Stimulated activated naive CD8-positive, alpha-beta T cell treated with anti-CD3 and anti-CD28 coated beads, Interleukin-15, amount 100 ng/mL, for 72 hours (primary cell): ENCODE measurements at regions not wholly inside any gene's neighbourhood (a gene's known extent, or its start where the extent isn't known, plus 50 kb on each side); places are given as distances from the start of the nearest gene placed in this dataset.
"Not testable (repeated sequence)": the region's sequence is repeated elsewhere in the genome, so short reads cannot be mapped to it uniquely, and the experiment has no call there.

Source experiments
- ATAC-seq: fragments of 150-1000 bp; cut with Tn5 transposase; 2 replicates; pipeline ENCODE4 v1.10.0; 2021; ENCODE audit warnings: mild to moderate bottlenecking, moderate library complexity
- DNase-seq, 2 donors: peaks; one replicate each; pipeline ENCODE4 v3.0.0; 2021 to 2022
- H3K27ac Mint-ChIP-seq, 2 donors: one replicate each; pipeline ENCODE4 v1.8.0; 2022; ENCODE audit warnings: mild to moderate bottlenecking in 2 of 2, mixed read lengths in 2 of 2, moderate library complexity in 2 of 2
- H3K27me3 Mint-ChIP-seq: one replicate; pipeline ENCODE4 v1.8.0; 2022; ENCODE audit warnings: mixed read lengths
- H3K4me1 Mint-ChIP-seq: one replicate; pipeline ENCODE4 v1.8.0; 2022; ENCODE audit warnings: mild to moderate bottlenecking, mixed read lengths
- H3K4me3 Mint-ChIP-seq, 2 donors: one replicate each; pipeline ENCODE4 v1.8.0; 2022; ENCODE audit warnings: mild to moderate bottlenecking in 2 of 2, mixed read lengths in 2 of 2, moderate library complexity in 1 of 2
- H3K9me3 Mint-ChIP-seq, 2 donors: one replicate each; pipeline ENCODE4 v1.8.0; 2022; ENCODE audit warnings: mixed read lengths in 2 of 2

DNA sequence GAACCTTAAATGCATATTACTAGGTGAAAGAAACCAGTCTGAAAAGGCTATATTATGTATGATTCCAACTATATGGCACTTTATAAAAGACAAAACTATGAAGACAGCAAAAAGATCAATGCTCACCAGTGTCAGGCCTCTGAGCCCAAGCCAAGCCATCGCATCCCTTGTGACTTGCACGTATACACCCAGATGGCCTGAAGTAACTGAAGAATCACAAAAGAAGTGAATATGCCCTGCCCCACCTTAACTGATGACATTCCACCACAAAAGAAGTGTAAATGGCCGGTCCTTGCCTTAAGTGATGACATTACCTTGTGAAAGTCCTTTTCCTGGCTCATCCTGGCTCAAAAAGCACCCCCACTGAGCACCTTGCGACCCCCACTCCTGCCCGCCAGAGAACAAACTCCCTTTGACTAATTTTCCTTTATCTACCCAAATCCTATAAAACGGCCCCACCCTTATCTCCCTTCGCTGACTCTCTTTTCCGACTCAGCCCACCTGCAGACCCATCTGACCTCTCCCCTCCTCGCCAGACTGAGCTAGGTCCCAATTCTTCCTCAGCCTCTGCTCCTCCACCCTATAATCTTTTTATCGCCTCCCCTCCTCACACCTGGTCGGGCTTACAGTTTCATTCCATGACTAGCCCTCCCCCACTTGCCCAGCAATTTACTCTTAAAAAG is 1239.5 kb downstream of the OLFM4 start:
- not testable (repeated sequence) for ATAC-seq, H3K4me1 Mint-ChIP-seq, H3K27me3 Mint-ChIP-seq, H3K27ac Mint-ChIP-seq, DNase-seq, H3K4me3 Mint-ChIP-seq
- peaks cover 9 to 35% of the 10 kb centered on the region in 2 donors for H3K9me3 Mint-ChIP-seq

DNA sequence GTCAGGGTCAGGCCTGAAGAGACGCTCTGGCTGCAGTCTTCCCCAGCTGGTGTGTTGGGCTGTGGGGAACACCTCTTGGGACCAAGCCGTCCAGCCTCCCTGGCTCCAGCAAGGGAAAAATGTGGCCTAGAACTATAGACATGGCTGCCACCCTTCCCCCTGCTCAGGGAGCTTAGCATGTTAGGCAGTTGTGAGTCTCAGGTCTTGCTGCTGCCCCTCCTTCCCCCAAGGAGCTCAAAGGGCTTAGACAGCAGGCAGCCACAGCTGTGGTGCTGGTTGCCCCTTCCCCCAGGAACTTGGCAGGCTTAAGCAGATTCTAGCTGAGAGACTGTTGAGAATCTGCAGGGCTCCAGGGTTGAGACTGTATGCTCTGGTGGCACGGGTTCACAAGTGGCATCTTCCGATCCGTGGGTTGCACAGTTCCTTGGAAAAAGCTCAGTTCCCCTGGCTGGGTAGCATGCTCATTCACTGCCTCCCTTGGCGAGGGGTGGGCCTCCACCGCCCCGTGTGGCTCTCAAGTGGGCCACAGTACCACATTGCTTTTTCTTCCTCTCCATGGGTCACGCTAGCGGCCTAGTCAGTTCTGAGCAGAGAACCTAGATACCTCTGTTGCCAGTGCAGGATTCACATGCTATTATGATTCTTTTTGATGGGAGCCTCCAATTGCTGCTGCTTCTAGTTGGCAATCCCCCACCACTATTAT is 1258.6 kb downstream of the OLFM4 start:
- Mint-ChIP-seq H3K4me1 (no peaks in the 10 kb centered on the region), H3K27me3 (no peaks in the 10 kb centered on the region), H3K27ac (no peak overlapping the region), H3K4me3 (no peak overlapping the region), H3K9me3 (peaks cover 16 to 40% of the 10 kb centered on the region in 2 donors)
- DNase-seq (no peak), ATAC-seq (no peak)

DNA sequence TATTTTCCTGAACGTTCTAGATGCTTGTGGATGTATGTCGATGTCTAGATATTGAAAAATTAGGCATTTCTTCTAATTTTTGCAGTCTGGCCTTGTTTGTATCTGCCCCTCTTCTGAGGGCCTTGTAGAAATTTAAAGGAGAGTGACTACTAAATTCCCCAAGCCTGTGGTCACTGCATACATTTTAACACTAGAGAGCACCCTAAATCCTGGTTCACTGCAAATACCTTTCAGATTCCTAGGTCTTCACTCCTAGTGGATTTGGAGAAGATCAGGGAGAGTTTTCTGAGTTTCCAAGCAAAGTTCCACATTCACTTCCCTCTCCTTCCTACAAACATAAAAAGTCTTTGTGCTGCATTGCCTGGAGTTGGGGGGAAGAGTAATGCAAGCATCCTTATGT is 1272.5 kb downstream of the OLFM4 start:
- ATAC-seq (no peak), DNase-seq (no peak)
- no peak overlapping the region for H3K4me3 Mint-ChIP-seq
- H3K9me3 Mint-ChIP-seq, result peaks cover 21 to 31% of the 10 kb centered on the region in 2 donors
- H3K27me3 Mint-ChIP-seq, result no peaks in the 10 kb centered on the region
- no peak overlapping the region for H3K27ac Mint-ChIP-seq
- no peaks in the 10 kb centered on the region for H3K4me1 Mint-ChIP-seq

DNA sequence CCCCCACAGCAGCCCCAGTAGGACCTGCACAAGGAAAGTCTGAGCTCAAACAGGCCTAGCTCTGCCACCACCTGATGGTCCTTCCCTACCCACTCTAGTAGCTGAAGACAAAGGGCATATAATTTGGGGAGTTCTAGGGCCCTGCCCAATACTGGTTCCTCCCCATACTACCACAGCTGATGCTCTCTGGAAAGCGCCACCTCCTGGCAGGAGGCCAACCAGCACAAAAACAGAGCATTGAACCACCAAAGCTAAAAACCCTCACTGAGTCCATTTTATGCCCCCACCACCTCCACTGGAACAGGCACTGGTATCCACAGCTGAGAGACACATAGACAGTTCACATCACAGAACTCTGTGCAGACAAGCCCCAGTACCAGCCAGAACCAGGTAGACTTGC is 1276.8 kb downstream of the OLFM4 start:
- H3K9me3 Mint-ChIP-seq, result peaks cover 18 to 30% of the 10 kb centered on the region in 2 donors
- H3K27ac Mint-ChIP-seq, result no peak overlapping the region

DNA sequence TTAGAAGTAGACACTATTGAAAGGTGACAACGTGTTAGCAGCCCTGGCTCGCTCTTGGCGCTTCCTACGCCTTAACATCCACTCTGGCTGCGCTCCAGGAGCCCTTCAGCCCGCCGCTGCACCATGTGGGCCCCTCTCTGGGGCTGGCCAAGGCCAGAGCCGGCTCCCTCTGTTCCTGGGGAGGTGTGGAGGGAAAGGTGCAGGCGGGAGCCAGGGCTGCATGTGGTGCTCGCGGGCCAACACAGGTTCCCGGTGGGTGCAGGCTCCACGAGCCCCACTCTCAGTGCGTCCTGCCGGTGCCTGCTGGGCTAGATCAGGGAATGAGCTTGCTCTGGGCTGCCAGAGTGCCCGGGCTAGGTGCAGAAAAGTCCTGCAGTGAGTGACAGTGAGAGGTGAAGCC is 1284.3 kb downstream of the OLFM4 start:
- Mint-ChIP-seq H3K27ac (no peak overlapping the region), H3K27me3 (no peaks in the 10 kb centered on the region), H3K4me3 (no peak overlapping the region), H3K4me1 (no peaks in the 10 kb centered on the region), H3K9me3 (peaks cover 21 to 22% of the 10 kb centered on the region in 2 donors)
- no peak for DNase-seq
- no peak for ATAC-seq

More for the DNA sequence above, 1276.8 kb downstream of the OLFM4 start:
- H3K27me3 Mint-ChIP-seq, result no peaks in the 10 kb centered on the region
- DNase-seq, result no peak
- no peaks in the 10 kb centered on the region for H3K4me1 Mint-ChIP-seq
- ATAC-seq, result no peak
- H3K4me3 Mint-ChIP-seq, result no peak overlapping the region

DNA sequence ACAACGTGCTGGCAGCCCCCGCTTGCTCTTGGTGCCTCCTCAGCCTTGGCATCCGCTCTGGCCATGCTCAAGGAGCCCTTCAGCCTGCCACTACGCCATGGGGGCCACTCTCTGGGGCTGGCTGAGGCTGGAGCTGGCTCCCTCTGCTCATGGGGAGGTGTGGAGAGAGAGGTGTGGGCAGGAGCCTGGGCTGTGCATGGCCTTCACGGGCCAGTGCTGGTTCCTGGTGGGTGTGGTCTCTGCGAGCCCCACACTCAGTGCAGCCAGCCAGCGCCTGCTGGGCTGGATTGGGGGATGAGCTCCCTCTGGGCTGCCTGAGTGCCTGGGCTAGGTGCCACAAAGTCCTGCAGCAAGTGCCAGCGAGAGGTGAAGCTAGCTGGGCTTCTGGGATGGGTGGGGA is 1289.1 kb downstream of the OLFM4 start:
- H3K27ac Mint-ChIP-seq, result no peak overlapping the region
- H3K27me3 Mint-ChIP-seq, result no peaks in the 10 kb centered on the region
- ATAC-seq (peak; percentile 35), DNase-seq (no peak)
- H3K4me1 Mint-ChIP-seq, result no peaks in the 10 kb centered on the region
- H3K9me3 Mint-ChIP-seq, result peaks cover 11 to 30% of the 10 kb centered on the region in 2 donors
- H3K4me3 Mint-ChIP-seq, result no peak overlapping the region

DNA sequence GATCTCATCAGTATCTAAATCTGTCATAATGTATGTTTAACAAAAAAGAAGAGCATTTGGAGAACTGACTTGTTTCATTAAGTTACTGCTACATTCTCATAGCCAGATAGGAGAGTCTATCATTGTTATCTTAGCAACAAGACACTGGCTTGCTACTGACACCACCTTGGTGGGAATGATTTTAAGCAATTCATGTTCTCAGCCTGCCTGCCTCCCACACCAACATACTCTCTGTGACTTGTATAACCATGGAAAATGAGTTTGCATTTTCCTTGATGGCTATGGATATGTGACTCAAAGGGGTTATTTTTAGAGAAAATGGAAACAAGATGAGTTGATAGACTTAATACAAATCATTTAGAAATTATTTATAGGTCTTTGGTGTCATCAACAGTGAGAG is 1308.9 kb downstream of the OLFM4 start:
- Mint-ChIP-seq H3K9me3 (peaks cover 8 to 10% of the 10 kb centered on the region in 2 donors), H3K4me1 (no peaks in the 10 kb centered on the region), H3K4me3 (no peak overlapping the region), H3K27ac (no peak overlapping the region), H3K27me3 (no peaks in the 10 kb centered on the region)
- ATAC-seq (no peak), DNase-seq (no peak)

DNA sequence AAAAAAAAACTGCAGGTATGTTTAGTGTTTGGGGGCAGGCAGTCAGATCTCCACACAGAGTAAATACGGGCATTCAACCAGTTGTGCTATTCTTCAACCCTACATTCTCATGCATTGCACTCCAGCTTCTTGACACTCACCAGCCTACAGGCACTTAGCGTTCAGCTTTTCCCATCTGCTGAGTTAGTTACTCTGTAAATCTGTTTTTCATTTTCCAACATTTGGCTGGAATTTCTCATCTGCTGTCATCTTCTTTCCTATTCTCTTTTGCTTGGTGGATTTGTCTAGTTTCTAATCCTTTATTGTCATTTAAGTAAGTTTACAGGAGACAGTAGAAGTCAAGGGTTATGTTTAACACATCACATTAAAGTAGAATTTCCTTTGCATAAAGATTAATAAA is 1318.9 kb downstream of the OLFM4 start:
- H3K27ac Mint-ChIP-seq, result no peak overlapping the region
- ATAC-seq (no peak), DNase-seq (no peak)
- H3K9me3 Mint-ChIP-seq, result no peaks in the 10 kb centered on the region
- H3K27me3 Mint-ChIP-seq, result no peaks in the 10 kb centered on the region
- H3K4me3 Mint-ChIP-seq, result no peak overlapping the region
- no peaks in the 10 kb centered on the region for H3K4me1 Mint-ChIP-seq

DNA sequence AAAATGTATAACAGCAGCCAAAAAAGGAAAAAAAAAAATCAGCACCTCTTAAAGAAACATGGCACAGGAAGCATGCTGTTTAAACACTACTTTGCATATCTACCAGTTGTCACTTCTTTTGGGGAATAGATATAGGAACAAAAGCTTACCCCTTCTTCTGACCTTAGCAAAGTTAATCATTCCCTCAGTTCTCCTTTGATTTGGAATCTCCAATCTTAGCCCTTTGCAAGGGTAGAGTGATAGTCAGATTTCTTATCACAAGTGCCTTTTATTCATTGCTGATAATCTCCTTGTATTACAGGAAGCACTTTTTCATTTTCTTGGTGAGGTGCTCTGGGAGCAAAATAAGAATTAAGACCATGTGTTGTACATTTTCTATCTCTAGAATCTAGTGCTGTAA is 1327.6 kb downstream of the OLFM4 start:
- Mint-ChIP-seq H3K4me3 (no peak overlapping the region), H3K4me1 (no peaks in the 10 kb centered on the region), H3K27me3 (no peaks in the 10 kb centered on the region), H3K27ac (no peak overlapping the region), H3K9me3 (peaks cover 0 to 4% of the 10 kb centered on the region in 2 donors)
- DNase-seq, result no peak
- ATAC-seq, result no peak

DNA sequence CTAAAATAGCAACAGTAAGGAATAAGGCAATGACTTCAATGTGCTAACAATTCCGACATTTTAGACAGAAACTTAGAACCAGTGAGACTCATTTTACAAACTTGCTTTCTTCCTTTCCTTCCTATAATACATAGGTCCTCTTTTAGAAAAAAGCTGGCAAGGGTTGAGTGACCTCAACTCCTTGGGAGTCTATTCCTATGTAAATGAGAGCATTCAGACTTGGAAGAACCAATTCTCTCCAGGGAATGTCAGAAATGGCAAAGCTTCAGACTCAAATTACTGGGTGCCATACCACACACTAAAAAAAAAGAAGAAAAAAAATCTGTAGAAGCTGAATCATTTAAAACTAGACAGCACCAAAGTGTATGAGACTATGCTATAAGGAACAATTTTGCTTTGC is 1328.2 kb downstream of the OLFM4 start:
- H3K27ac Mint-ChIP-seq, result no peak overlapping the region

DNA sequence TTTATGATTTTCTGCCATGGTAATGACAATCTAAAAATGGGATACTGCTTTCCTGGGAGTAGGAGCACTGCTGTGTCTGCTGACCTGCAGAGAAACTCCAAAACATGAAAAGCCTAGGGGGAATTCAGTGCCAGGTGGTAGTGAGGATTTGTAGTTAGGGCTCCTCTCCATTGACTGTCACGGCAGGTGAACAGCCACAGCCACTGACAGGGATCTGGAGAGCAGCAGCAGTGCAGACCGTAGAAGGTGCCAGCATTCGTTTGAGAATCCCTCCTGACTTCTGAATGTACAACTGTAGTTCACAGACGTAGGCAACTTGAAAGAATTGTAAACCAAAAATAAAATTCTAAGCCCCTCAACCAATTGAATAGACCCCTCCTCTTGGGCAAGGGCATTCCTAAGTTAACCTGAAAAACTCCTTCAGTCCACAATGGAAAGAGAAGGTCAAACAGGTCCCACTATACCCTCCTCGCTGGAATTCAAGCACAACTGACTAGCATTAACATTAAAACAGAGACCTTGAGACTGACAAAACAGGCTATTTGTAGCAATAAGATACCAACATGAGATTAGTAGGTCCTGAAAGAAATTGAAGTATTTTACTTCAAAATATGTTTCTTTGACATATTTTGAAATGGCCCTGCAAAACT is 1328.8 kb downstream of the OLFM4 start:
- no peak overlapping the region for H3K4me3 Mint-ChIP-seq
- no peak for DNase-seq
- H3K27ac Mint-ChIP-seq, result no peak overlapping the region
- no peaks in the 10 kb centered on the region for H3K27me3 Mint-ChIP-seq
- no peak for ATAC-seq
- H3K4me1 Mint-ChIP-seq, result no peaks in the 10 kb centered on the region
- H3K9me3 Mint-ChIP-seq, result peaks cover 0 to 4% of the 10 kb centered on the region in 2 donors

More for the DNA sequence above, 1328.2 kb downstream of the OLFM4 start:
- H3K27me3 Mint-ChIP-seq, result no peaks in the 10 kb centered on the region
- H3K4me1 Mint-ChIP-seq, result no peaks in the 10 kb centered on the region
- ATAC-seq, result no peak
- no peak overlapping the region for H3K4me3 Mint-ChIP-seq
- no peak for DNase-seq
- H3K9me3 Mint-ChIP-seq, result peaks cover 0 to 4% of the 10 kb centered on the region in 2 donors

DNA sequence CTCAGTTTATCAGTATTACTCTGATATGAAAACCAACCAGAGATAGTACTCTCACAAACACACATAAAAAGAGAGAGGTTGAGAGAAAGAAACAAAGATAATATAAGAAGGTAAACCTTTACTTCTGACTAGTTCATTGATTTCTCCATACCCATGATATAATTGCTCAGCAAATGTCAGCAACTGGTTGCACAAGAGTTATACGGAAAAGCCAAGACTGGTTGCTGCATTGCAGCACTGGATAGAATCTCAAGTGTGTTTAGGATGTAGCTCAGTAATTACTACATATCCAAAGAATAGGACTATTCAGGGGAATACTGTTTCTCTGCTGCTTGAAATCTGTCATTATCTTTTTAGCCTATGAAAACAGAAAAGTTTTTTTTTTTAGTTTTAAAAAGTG is 1332.8 kb downstream of the OLFM4 start:
- Mint-ChIP-seq H3K27ac (no peak overlapping the region), H3K27me3 (no peaks in the 10 kb centered on the region), H3K4me3 (no peak overlapping the region), H3K4me1 (no peaks in the 10 kb centered on the region), H3K9me3 (no peaks in the 10 kb centered on the region)
- ATAC-seq, result no peak
- DNase-seq, result no peak

DNA sequence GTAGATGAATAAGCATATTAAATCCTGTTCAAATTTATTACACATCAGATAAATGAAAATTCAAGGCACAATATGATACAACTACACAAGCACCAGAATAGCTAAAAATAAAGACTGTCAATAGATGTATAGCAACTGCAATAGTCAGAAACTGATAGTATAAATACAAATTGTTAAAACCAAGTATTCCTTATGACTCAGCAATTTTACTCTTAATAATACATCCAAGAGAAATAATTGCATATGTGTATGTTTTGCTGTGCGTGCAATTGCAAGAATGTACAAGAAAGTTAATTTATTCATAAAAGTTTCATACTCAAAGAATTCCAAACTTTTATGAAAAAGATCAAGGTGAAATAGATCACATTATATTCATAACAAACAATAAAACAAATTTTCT is 1338.1 kb downstream of the OLFM4 start:
- Mint-ChIP-seq H3K9me3 (peaks cover 13 to 22% of the 10 kb centered on the region in 2 donors), H3K4me3 (no peak overlapping the region), H3K27ac (no peak overlapping the region), H3K4me1 (no peaks in the 10 kb centered on the region), H3K27me3 (no peaks in the 10 kb centered on the region)
- ATAC-seq, result no peak
- DNase-seq, result no peak

DNA sequence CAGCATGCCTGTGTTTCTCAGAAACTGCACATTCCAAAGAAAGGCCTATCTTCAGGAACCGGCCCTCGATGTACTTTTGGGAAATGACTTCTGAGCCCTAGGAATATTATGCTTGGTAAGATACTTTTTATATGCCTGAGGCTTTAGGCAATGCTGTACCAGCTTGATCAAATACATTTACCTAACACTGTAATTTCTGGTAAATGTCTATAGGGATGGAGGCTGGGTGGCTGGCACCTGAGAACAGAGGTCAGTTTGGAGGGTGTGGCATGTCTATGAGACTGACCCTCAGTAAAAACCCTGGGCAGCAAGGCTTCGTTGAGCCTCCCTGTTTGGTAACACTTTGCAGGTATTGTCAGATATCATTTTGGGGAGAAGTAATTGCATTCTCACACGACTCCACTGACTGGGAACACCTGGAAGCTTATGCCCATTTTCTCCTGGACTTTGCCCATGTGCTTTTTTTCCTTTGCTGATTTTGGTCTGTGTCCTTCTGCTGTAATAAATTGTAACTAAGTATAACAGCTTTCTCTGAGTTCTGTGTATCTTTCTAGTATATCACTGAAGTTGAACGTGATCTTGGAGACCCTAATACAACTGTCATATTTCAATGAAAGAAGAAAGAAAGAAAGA is 1339.1 kb downstream of the OLFM4 start:
- Mint-ChIP-seq H3K4me1 (no peaks in the 10 kb centered on the region), H3K9me3 (peaks cover 13 to 22% of the 10 kb centered on the region in 2 donors), H3K4me3 (no peak overlapping the region), H3K27ac (no peak overlapping the region), H3K27me3 (no peaks in the 10 kb centered on the region)
- no peak for DNase-seq
- ATAC-seq, result no peak

DNA sequence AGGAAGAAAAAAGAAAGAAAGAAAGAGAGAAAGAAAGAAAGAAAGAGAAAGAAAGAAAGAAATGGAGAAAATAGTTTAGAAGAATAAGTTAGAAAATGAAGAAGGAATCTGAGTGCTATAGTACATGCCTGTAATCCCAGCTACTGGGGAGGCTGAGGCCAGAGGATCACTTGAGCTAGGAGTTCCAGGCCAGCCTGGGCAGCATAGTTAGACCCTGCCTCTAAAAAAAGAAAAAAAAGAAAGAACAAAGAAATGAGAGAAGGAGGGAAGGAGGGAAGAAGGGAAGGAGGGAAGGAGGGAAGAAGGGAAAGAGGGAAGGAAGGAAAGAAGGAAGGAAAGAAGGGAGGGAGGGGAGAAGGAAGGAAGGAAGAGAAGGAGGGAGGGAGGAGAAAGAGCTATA is 1339.8 kb downstream of the OLFM4 start:
- DNase-seq (no peak), ATAC-seq (no peak)
- Mint-ChIP-seq H3K4me3 (no peak overlapping the region), H3K27me3 (no peaks in the 10 kb centered on the region), H3K27ac (no peak overlapping the region), H3K9me3 (peaks cover 13 to 22% of the 10 kb centered on the region in 2 donors), H3K4me1 (no peaks in the 10 kb centered on the region)

DNA sequence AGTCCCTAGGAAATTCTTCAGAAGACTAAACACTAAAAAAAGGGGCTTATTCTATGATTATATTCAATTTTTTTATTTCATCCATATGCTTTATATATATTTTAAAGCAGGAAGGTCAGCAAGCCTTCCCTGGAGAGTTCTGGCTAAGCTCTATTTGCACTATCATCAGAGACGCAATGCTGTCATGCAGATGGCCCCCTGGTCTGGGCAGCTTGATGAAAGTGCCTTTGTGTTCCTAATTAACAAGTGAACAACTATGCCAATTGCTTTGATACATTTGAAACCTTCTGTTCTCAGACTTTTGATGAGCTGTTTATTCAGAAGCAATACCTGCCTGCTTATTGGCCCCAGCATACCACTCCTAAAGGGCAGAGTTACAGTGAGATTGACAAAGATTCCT is 1344.6 kb downstream of the OLFM4 start:
- Mint-ChIP-seq H3K27me3 (no peaks in the 10 kb centered on the region), H3K4me1 (no peaks in the 10 kb centered on the region), H3K27ac (no peak overlapping the region), H3K4me3 (no peak overlapping the region), H3K9me3 (peaks cover 20 to 23% of the 10 kb centered on the region in 2 donors)
- ATAC-seq, result no peak
- no peak for DNase-seq
